SK-N-SH (cell line): ENCODE measurements at regions not wholly inside any gene's neighbourhood (a gene's known extent, or its start where the extent isn't known, plus 50 kb on each side); places are given as distances from the start of the nearest gene placed in this dataset.

Source experiments
- CTCF ChIA-PET: fragments of 300-600, 350-600 bp; formaldehyde crosslinking; extraction: SDS; loops from one replicate; lab custom pipeline; 2021; lab: Yijun Ruan, JAX
- POLR2A ChIA-PET: fragments of 350-600 bp; sonication (Branson Sonifier 250); formaldehyde crosslinking; extraction: SDS; loops from one replicate; lab custom pipeline; 2020; ENCODE audit warnings: antibody characterized with exemption, inconsistent platforms; lab: Yijun Ruan, JAX
- DNase-seq: peaks from one replicate; pipeline ENCODE4 v3.0.0; 2012
- H2AFZ ChIP-seq: fragments of 200-600 bp; sonication (generic); 2 replicates; pipeline ENCODE4 v1.8.1; 2016; ENCODE audit warnings: antibody characterized with exemption, mild to moderate bottlenecking, low read depth
- H3F3A ChIP-seq: fragments of 200-600 bp; sonication (generic); replicated peaks from 2 replicates; pipeline ENCODE3; 2016; ENCODE audit warnings: antibody characterized with exemption, mild to moderate bottlenecking; ENCODE audit not compliant: insufficient read depth
- H3K27ac ChIP-seq, 2 experiments: fragments of 200-500 bp in 1 of 2; fragments of 200-600 bp in 1 of 2; sonication (Bioruptor generic) in 1 of 2; sonication (generic), shearing (Covaris generic) in 1 of 2; 2 replicates each; pipeline versions ENCODE4 v1.5.1 to v1.6.1; 2014 to 2016; ENCODE audit warnings: low read depth in 2 of 2, inconsistent platforms in 1 of 2, low read length in 1 of 2, mild to moderate bottlenecking in 1 of 2, mixed read lengths in 1 of 2
- H3K27me3 ChIP-seq: fragments of 200-600 bp; sonication (generic), shearing (Covaris generic); 2 replicates; pipeline ENCODE4 v1.6.1; 2016; ENCODE audit warnings: mixed run types; ENCODE audit not compliant: insufficient read depth
- H3K36me3 ChIP-seq, 2 experiments: fragments of 200-500 bp in 1 of 2; fragments of 200-600 bp in 1 of 2; sonication (Bioruptor generic) in 1 of 2; sonication (generic) in 1 of 2; replicated peaks in 1 of 2; 2 replicates each; pipeline versions ENCODE3 to v1.5.1; 2014 to 2016; ENCODE audit warnings: low read length in 1 of 2, mild to moderate bottlenecking in 1 of 2; ENCODE audit not compliant: insufficient read depth in 2 of 2, control insufficient read depth in 1 of 2
- H3K4me1 ChIP-seq, 2 experiments: fragments of 200-500 bp in 1 of 2; fragments of 200-600 bp in 1 of 2; sonication (Bioruptor generic) in 1 of 2; sonication (generic), shearing (Covaris generic) in 1 of 2; 2 replicates each; pipeline versions ENCODE4 v1.5.1 to v1.6.1; 2014 to 2016; ENCODE audit warnings: low read depth in 1 of 2, low read length in 1 of 2, mixed run types in 1 of 2; ENCODE audit not compliant: insufficient read depth in 2 of 2, control insufficient read depth in 1 of 2
- H3K4me2 ChIP-seq: fragments of 200-600 bp; sonication (generic), shearing (Covaris generic); 2 replicates; pipeline ENCODE4 v1.6.1; 2017; ENCODE audit warnings: mixed run types
- H3K4me3 ChIP-seq, 2 experiments: fragments of 200-500 bp in 1 of 2; fragments of 200-600 bp in 1 of 2; sonication (Bioruptor generic) in 1 of 2; sonication (generic), shearing (Covaris generic) in 1 of 2; 2 replicates each; pipeline versions ENCODE4 v1.5.1 to v1.8.1; 2014 to 2016; ENCODE audit warnings: low read depth in 2 of 2, inconsistent platforms in 1 of 2, low read length in 1 of 2, mild to moderate bottlenecking in 1 of 2, mixed read lengths in 1 of 2, moderate library complexity in 1 of 2
- H3K79me2 ChIP-seq: fragments of 200-600 bp; sonication (generic); 2 replicates; pipeline ENCODE4 v1.8.1; 2017; ENCODE audit warnings: mild to moderate bottlenecking; ENCODE audit not compliant: insufficient read depth
- H3K9ac ChIP-seq: fragments of 200-600 bp; sonication (generic); 2 replicates; pipeline ENCODE4 v1.6.1; 2017; ENCODE audit warnings: mixed run types
- H3K9me2 ChIP-seq: fragments of 200-600 bp; sonication (generic); 2 replicates; pipeline ENCODE4 v1.6.1; 2017; ENCODE audit warnings: mixed run types
- H3K9me3 ChIP-seq: fragments of 200-600 bp; sonication (generic); 2 replicates; pipeline ENCODE4 v1.6.1; 2017; ENCODE audit warnings: mixed run types, mild to moderate bottlenecking, moderate library complexity
- H4K20me1 ChIP-seq: fragments of 200-600 bp; sonication (generic); 2 replicates; pipeline ENCODE4 v1.6.1; 2017; ENCODE audit warnings: mild to moderate bottlenecking, mixed run types; ENCODE audit not compliant: insufficient read depth
- FOXM1 ChIP-seq: IDR thresholded peaks from 2 replicates; pipeline ENCODE4 v1.4.0; 2012; ENCODE audit warnings: low read depth, mild to moderate bottlenecking
- GATA2 ChIP-seq: sonication (generic); formaldehyde crosslinking; IDR thresholded peaks from 2 replicates; pipeline ENCODE4 v1.5.0; 2020; ENCODE audit warnings: mild to moderate bottlenecking, missing genetic modification reagents
- MAX ChIP-seq: IDR thresholded peaks from 2 replicates; pipeline ENCODE4 v1.4.0; 2012; ENCODE audit warnings: low read depth
- MEF2A ChIP-seq: IDR thresholded peaks from 2 replicates; pipeline ENCODE4 v1.4.0; 2012; ENCODE audit warnings: low read depth, borderline replicate concordance
- PBX3 ChIP-seq: IDR thresholded peaks from 2 replicates; pipeline ENCODE4; 2012
- RCOR1 ChIP-seq: fragments of 150-350 bp; IDR thresholded peaks from 2 replicates; pipeline ENCODE4 v1.6.1; 2017; ENCODE audit warnings: antibody characterized with exemption, low read length
- REST ChIP-seq: IDR thresholded peaks from 2 replicates; pipeline ENCODE4 v1.6.1; 2012; ENCODE audit warnings: mild to moderate bottlenecking, low read depth, low read length, moderate library complexity
- RXRA ChIP-seq: IDR thresholded peaks from 2 replicates; pipeline ENCODE4 v1.4.0; 2012; ENCODE audit warnings: low read depth, mild to moderate bottlenecking, borderline replicate concordance
- TAF1 ChIP-seq: IDR thresholded peaks from 2 replicates; pipeline ENCODE4 v1.6.1; 2012; ENCODE audit warnings: low read depth, mild to moderate bottlenecking, low read length, moderate library complexity, borderline replicate concordance
- TEAD4 ChIP-seq: IDR thresholded peaks from 2 replicates; pipeline ENCODE4 v1.4.0; 2012; ENCODE audit warnings: mild to moderate bottlenecking, borderline replicate concordance; ENCODE audit not compliant: insufficient read depth
- USF2 ChIP-seq: fragments of 150-350 bp; IDR thresholded peaks from 2 replicates; pipeline ENCODE4 v1.6.1; 2017; ENCODE audit warnings: antibody characterized with exemption, low read length, low read depth, borderline replicate concordance
- ZBTB33 ChIP-seq: IDR thresholded peaks from 2 replicates; pipeline ENCODE4 v1.4.0; 2012; ENCODE audit warnings: low read depth, borderline replicate concordance
- WGBS: methylation state at CpG from one replicate; pipeline ENCODE4 v1.1.6; 2017; ENCODE audit warnings: low lambda C conversion rate; 5-methylcytosine and 5-hydroxymethylcytosine counted together

- TF ChIP-seq GATA2 (CRISPR knock-in tag) (no peak), REST (no peak)
Observed at GRCh38 chr12:19880721-19881120, 441.4 kb downstream of the AEBP2 start (continued).

GRCh38 chr12:19882346-19882745 lies 443.1 kb downstream of the AEBP2 start:
- Histone ChIP-seq H2AFZ (no peak overlapping the region), H3K27ac (no peak overlapping the region), H3F3A (no peaks in the 10 kb centered on the region), H3K4me2 (no peak overlapping the region), H3K4me1 (peaks cover 7 to 9% of the 10 kb centered on the region in 2 experiments; a peak in 2 of 4 replicates), H3K9me3 (no peaks in the 10 kb centered on the region; the same call in 1 of the 2 replicates), H4K20me1 (no peaks in the 10 kb centered on the region), H3K79me2 (no peaks in the 10 kb centered on the region), H3K9me2 (no peaks in the 10 kb centered on the region), H3K36me3 (no peaks in the 10 kb centered on the region), H3K4me3 (no peak overlapping the region), H3K27me3 (no peaks in the 10 kb centered on the region), H3K9ac (no peak overlapping the region)
- 94% methylated on average over 3 of the region's 3 CpGs for WGBS
- POLR2A ChIA-PET, result no interaction called here
- DNase-seq, result no peak
- TF ChIP-seq MAX, result no peak
- no peak for TF ChIP-seq RXRA
- no peak for TF ChIP-seq PBX3
- no peak for TF ChIP-seq ZBTB33
- TF ChIP-seq USF2, result no peak
- no peak for TF ChIP-seq TAF1
- TF ChIP-seq RCOR1, result no peak
- TF ChIP-seq FOXM1, result no peak
- no peak for TF ChIP-seq TEAD4
- no peak for TF ChIP-seq MEF2A
- CTCF ChIA-PET, result interaction anchor here (1.2 kb wide), 1 partner anchor 11 kb away, joined by 3 read pairs; no protein-coding TSS in a partner anchor
